Stimulated activated memory B cell treated with anti-CD40 and anti-IgM and Interleukin-4, amounts not matched to agents 10 μg/mL and 1 μg/mL and 100 μg/mL, for 72 hours (primary cell): ENCODE measurements at regions not wholly inside any gene's neighbourhood (a gene's known extent, or its start where the extent isn't known, plus 50 kb on each side); places are given as distances from the start of the nearest gene placed in this dataset.
"Not testable (repeated sequence)": the region's sequence is repeated elsewhere in the genome, so short reads cannot be mapped to it uniquely, and the experiment has no call there.

Experiments used
- ATAC-seq: fragments of 150-1000 bp; cut with Tn5 transposase; 2 replicates; pipeline ENCODE4 v1.10.0; 2021
- H3K27ac Mint-ChIP-seq: one replicate; pipeline ENCODE4 v1.8.0; 2022; ENCODE audit warnings: mild to moderate bottlenecking, mixed read lengths
- H3K27me3 Mint-ChIP-seq: one replicate; pipeline ENCODE4 v1.8.0; 2022; ENCODE audit warnings: mixed read lengths
- H3K36me3 Mint-ChIP-seq: one replicate; pipeline ENCODE4 v1.8.0; 2022; ENCODE audit warnings: mixed read lengths
- H3K4me1 Mint-ChIP-seq: one replicate; pipeline ENCODE4 v1.8.0; 2022; ENCODE audit warnings: mixed read lengths
- H3K4me3 Mint-ChIP-seq: one replicate; pipeline ENCODE4 v1.8.0; 2022; ENCODE audit warnings: mild to moderate bottlenecking, moderate library complexity, mixed read lengths
- H3K9me3 Mint-ChIP-seq: one replicate; pipeline ENCODE4 v1.8.0; 2022; ENCODE audit warnings: mixed read lengths

GRCh38 chr16:35751191-35751941, 2292.0 kb downstream of the TP53TG3F start:
- Mint-ChIP-seq H3K9me3 (peaks cover 19% of the 10 kb centered on the region), H3K27ac (no peak overlapping the region), H3K4me1 (no peaks in the 10 kb centered on the region), H3K36me3 (no peaks in the 10 kb centered on the region), H3K27me3 (no peaks in the 10 kb centered on the region), H3K4me3 (no peak overlapping the region)
- ATAC-seq: no peak

DNA sequence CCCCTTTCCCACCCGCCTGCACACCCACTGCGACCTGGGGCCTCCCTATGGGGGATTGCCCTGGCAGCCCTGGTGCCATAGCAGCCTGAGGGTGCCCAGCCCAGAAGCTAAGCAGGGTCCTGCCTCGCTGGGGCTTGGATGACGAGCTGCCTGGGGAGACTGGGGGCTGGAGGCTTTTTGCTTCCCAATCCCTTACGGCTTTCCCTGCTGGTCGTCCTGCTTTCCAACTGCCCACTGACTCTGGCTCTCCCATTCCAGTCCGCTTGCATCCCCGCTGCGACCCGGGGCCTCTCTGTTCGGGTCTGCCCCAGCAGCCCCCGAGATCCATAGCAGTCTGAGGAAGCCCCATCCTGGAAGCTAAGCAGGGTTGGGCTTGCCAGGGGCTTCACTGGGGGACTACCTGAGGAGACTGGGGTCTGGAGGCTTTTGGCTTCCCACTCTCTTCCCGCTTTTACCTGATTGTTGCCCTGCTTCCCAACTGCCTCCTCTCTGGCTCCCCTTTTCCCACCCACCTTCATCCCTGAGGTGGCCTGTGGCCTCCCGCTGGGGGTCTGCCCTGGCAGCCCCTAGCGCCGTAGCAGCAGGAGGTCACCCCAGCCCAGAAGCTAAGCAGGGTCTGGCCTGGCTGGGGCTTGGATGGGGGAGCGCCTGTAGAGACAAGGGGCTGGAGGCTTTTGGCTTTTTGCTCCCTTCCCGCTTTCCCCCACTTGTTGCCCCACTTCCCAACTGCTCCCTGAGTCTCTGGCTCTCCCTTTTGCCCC, 2292.8 kb downstream of the TP53TG3F start:
- Mint-ChIP-seq H3K27ac (no peak overlapping the region), H3K27me3 (no peaks in the 10 kb centered on the region), H3K4me3 (no peak overlapping the region), H3K9me3 (peaks cover 15% of the 10 kb centered on the region), H3K4me1 (no peaks in the 10 kb centered on the region), H3K36me3 (no peaks in the 10 kb centered on the region)
- no peak for ATAC-seq

GRCh38 chr16:35752773-35753558, 2293.6 kb downstream of the TP53TG3F start:
- Mint-ChIP-seq H3K27ac (no peak overlapping the region), H3K27me3 (no peaks in the 10 kb centered on the region), H3K4me1 (no peaks in the 10 kb centered on the region), H3K4me3 (no peak overlapping the region), H3K36me3 (no peaks in the 10 kb centered on the region), H3K9me3 (peaks cover 10% of the 10 kb centered on the region)
- no peak for ATAC-seq

DNA sequence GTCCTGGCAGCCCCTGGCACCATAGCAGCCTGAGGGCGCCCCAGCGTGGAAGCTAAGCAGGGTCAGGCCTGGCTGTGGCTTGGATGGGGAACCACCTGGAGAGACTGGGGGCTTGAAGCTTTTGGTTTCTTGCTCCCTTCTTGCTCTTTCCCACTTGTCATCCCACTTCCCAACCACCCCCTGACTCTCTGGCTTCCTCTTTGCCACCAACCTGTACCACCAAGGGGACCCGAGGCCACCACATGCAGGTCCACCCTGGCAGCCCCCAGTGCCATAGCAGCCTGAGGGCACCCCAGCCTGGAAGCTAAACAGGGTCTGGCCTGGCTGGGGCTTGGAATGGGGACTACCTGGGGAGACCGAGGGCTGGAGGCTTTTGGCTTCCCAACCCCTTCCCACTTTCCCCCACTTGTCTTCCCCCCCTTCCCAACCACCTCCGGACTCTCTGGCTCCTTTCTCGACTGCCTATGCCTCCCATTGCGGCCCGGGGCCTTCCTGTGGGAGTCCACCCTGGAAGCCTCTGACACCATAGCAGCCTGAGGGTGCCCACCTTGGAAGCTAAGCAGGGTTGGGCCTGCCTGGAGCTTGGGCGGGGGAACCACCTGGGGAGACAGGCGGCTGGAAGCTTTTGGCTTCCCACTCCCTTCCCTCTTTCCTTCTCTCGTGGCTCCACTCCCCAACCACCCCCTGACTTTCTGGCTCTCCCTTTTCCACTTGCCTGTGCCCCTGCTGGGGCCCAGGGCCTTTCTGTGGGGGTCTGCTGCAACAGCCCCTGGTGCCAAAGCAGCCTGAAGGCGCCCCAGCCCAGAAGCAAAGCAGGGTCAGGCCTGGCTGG, 2294.4 kb downstream of the TP53TG3F start:
- no peaks in the 10 kb centered on the region for H3K36me3 Mint-ChIP-seq
- no peak for ATAC-seq
- H3K27ac Mint-ChIP-seq: no peak overlapping the region
- no peaks in the 10 kb centered on the region for H3K4me1 Mint-ChIP-seq
- no peaks in the 10 kb centered on the region for H3K27me3 Mint-ChIP-seq
- peaks cover 9% of the 10 kb centered on the region for H3K9me3 Mint-ChIP-seq
- H3K4me3 Mint-ChIP-seq: no peak overlapping the region

DNA sequence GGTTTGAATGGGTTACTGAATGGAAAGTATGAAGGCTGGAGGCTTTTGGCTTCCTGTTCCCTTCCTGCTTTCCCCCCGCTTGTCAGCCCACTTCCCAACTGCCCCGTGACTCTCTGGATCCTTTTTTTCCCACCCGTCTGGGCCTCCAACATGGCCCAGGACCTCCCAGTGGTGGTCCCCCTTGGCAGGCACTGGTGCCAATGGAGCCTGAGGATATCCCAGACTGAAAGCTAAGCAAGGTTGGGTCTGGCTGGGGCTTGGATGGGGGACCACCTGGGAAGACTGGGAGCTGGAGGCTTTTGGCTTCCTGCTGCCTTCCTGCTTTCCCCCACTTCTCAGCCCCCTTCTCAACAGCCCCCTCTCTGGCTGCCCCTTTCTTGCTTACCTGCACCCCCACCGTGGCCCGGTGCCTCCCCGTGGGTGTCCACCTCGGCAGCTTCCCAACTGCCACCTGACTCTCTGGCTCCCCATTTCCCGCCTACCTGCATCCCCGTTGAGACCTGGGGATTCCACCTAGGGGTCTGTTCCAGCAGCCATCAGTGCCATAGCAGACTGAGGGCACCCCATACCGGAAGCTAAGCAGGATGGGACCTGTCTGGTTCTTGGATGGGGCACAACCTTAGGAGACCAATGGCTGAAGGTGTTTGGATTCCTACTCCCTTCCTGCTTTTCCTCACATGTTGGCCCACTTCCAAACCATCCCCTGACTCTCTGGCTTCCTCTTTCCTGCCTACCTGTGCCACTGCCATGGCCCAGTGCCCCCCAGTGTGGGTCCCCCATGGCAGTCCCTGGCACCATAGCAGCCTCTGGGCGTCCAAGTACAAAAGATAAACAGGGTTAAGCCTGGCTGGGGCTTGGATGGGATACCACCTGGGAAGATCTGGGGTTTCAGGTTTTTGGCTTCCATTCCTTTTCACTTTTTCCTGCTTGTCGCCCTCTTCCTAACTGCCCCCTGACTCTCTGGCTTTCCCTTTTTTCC, 2295.3 kb downstream of the TP53TG3F start:
- Mint-ChIP-seq H3K36me3 (no peaks in the 10 kb centered on the region), H3K4me1 (no peaks in the 10 kb centered on the region), H3K27ac (no peak overlapping the region), H3K9me3 (peaks cover 8% of the 10 kb centered on the region), H3K4me3 (no peak overlapping the region), H3K27me3 (no peaks in the 10 kb centered on the region)
- no peak for ATAC-seq

- H3K27me3 Mint-ChIP-seq: no peaks in the 10 kb centered on the region
- H3K9me3 Mint-ChIP-seq: peaks cover 6% of the 10 kb centered on the region
- H3K27ac Mint-ChIP-seq: no peak overlapping the region
- no peaks in the 10 kb centered on the region for H3K36me3 Mint-ChIP-seq
- no peaks in the 10 kb centered on the region for H3K4me1 Mint-ChIP-seq
- no peak for ATAC-seq
- no peak overlapping the region for H3K4me3 Mint-ChIP-seq
These were observed 2329.0 kb downstream of the TP53TG3F start for GRCh38 chr16:35788381-35788780.

DNA sequence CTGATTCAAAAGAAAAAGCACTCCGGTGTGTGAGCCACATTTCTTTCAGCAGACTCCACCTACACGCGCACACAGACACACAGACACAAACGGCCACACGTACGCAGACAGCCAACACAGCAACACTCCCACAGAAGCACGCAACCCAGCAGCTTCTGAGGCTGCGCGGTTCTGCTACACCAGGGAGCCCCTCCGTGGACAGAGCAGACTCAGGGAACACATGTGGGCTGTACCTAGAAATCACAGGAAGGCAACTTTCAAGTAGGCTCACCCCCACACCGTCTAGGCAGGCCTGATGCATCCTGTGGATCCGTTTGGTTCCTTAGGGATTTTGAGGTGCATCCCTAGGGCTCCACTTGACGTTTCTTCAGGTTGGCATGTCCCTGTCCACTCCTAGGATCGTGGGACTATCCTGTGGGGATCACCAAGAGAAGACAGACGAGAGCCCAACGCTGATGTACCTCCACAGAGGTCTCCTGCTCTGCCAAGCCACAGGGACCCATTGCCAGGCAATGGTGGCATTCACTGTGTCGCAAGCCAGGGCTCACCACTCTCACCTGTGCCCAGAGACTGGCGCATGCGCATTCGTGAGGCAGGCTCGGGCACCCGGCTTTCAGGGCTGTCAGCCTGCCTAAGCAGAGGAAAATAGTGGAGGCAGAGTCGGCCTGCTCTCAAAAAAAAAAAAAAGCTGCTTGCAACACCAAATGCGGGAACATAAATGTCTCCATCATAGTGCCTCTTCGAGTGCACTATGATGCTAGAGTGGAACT, 2333.3 kb downstream of the TP53TG3F start:
- no peak overlapping the region for H3K4me3 Mint-ChIP-seq
- no peaks in the 10 kb centered on the region for H3K4me1 Mint-ChIP-seq
- ATAC-seq: no peak
- H3K9me3 Mint-ChIP-seq: peaks cover 14% of the 10 kb centered on the region
- H3K36me3 Mint-ChIP-seq: no peaks in the 10 kb centered on the region
- no peaks in the 10 kb centered on the region for H3K27me3 Mint-ChIP-seq
- no peak overlapping the region for H3K27ac Mint-ChIP-seq

GRCh38 chr16:35793601-35794000, 2334.2 kb downstream of the TP53TG3F start:
- Mint-ChIP-seq H3K4me3 (no peak overlapping the region), H3K4me1 (no peaks in the 10 kb centered on the region), H3K27me3 (no peaks in the 10 kb centered on the region), H3K27ac (no peak overlapping the region), H3K36me3 (no peaks in the 10 kb centered on the region), H3K9me3 (peaks cover 11% of the 10 kb centered on the region)
- ATAC-seq: no peak

DNA sequence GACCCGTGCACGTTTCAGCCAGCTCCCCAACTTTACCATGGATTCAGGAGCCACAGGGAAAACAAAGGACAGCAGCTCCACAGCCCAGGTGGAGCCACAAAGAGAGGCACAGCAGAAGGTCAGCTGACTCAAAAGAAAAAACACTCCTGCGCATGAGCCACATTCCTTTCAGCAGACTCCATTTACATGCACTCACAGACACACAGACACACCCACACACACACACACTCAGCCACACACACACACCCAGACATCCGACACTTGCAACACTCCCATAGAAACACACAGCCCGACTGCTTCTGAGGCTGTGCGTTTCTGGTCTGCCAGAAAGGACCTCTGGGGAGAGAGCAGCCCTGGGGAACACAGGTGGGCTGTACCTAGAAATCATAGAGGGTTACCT, 2335.5 kb downstream of the TP53TG3F start:
- H3K9me3 Mint-ChIP-seq: peaks cover 14% of the 10 kb centered on the region
- no peak overlapping the region for H3K4me3 Mint-ChIP-seq
- no peak overlapping the region for H3K27ac Mint-ChIP-seq
- no peaks in the 10 kb centered on the region for H3K4me1 Mint-ChIP-seq
- no peaks in the 10 kb centered on the region for H3K36me3 Mint-ChIP-seq
- no peaks in the 10 kb centered on the region for H3K27me3 Mint-ChIP-seq
- ATAC-seq: no peak

- ATAC-seq: no peak
- Mint-ChIP-seq H3K36me3 (no peaks in the 10 kb centered on the region), H3K4me1 (no peaks in the 10 kb centered on the region), H3K27me3 (no peaks in the 10 kb centered on the region), H3K4me3 (no peak overlapping the region), H3K27ac (no peak overlapping the region), H3K9me3 (peaks cover 14% of the 10 kb centered on the region)
These were observed 2336.1 kb downstream of the TP53TG3F start for GRCh38 chr16:35795361-35796029.

DNA sequence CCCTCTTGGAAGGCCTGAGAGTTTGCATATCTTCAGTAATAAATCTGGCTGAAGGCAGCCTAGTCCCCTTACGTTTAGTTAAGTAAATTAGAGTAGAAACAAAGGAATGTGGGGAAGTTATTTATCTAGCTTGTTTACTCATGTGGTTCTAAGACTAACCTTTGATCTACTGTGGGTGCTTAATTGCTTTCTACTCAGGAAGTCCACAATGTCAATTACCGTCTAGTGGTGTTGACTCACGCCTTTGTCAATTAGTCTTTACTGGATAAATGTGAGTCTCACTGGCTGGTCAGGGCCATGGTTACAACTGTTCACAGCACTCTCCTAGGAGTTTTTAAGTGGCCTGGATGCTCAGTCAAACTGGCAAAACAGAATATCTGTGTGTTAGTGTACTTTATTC, 2338.4 kb downstream of the TP53TG3F start:
- Mint-ChIP-seq H3K9me3 (peaks cover 14% of the 10 kb centered on the region), H3K36me3 (no peaks in the 10 kb centered on the region), H3K27me3 (no peaks in the 10 kb centered on the region), H3K4me1 (no peaks in the 10 kb centered on the region), H3K27ac (no peak overlapping the region), H3K4me3 (no peak overlapping the region)
- no peak for ATAC-seq

DNA sequence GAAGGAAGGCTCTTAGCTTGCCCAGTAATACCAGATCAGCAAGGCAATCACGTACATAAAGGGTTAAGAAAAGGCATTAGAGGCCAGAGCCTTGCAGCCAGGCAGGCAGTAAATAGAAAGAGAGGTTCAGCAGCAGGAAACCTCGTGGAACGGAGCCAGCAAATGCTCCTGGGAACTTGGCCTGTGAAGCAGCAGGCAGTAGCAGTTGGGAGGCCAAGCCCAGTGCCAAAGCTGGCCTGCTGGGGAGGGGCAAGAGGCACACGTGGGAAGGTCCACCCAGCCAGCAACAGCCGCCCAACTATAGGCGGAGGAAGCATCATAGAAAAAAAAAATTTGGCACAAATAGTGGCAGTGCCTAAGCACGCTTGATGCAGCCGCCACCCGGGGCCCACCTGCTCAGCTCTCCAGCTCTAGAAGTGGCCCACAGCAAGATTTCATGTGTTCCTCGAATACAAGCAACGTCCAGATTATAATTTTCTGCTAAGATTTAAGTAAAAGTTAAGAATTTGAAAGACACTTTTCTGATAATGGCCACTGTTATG, 2339.5 kb downstream of the TP53TG3F start:
- Mint-ChIP-seq H3K4me1 (no peaks in the 10 kb centered on the region), H3K27me3 (no peaks in the 10 kb centered on the region), H3K27ac (no peak overlapping the region), H3K4me3 (no peak overlapping the region), H3K9me3 (peaks cover 17% of the 10 kb centered on the region), H3K36me3 (no peaks in the 10 kb centered on the region)
- no peak for ATAC-seq

DNA sequence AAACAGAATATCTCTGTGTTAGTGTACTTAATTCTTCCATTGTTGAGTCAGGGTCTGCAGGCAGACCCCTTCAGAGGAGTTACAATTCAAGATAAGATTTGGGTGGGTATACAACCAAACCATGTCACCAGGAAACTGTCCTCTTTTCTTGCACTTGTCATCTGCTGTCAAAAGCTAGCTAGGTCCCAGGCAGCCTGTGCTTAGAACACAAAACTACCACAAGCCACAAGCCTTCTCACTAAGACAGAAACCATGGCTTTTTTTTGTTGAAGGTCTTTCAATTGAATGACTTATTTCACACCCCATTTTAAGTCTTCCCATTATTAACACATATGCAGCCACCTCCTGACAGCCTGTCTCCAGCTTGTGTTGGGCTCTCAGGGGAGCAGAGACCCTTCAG, 2345.1 kb downstream of the TP53TG3F start:
- peaks cover 11% of the 10 kb centered on the region for H3K9me3 Mint-ChIP-seq
- H3K36me3 Mint-ChIP-seq, H3K27ac Mint-ChIP-seq, ATAC-seq, H3K4me1 Mint-ChIP-seq, H3K27me3 Mint-ChIP-seq, H3K4me3 Mint-ChIP-seq: not testable (repeated sequence)
